ENCODE measurements at regions not wholly inside any gene's neighbourhood (a gene's known extent, or its start where the extent isn't known, plus 50 kb on each side); places are given as distances from the start of the nearest gene placed in this dataset.
A peak's percentile ranks its signal among the peaks of the same experiment; 100 is the strongest.

GRCh38 chr14:53542732-53543131 is 389.6 kb upstream of the DDHD1 start:
- H3K4me3 ChIP-seq (ENCODE audit: low read depth, low read length): no peak overlapping the region
- DNase-seq (ENCODE audit: low read depth, low spot score): no peak
- TF ChIP-seq CTCF (IDR thresholded peaks at IDR 0.05; ENCODE audit: insufficient read depth, low read length, missing control alignments): no peak
- ChIA-PET POLR2A (no interaction called here), CTCF (interaction anchor here (1.4 kb wide), 1 partner anchor 11 kb away, joined by 3 read pairs; no protein-coding TSS in a partner anchor)

GRCh38 chr14:53541411-53541810 is 388.3 kb upstream of the DDHD1 start:
- H3K4me3 ChIP-seq (ENCODE audit: low read depth, low read length): no peak overlapping the region
- ChIA-PET POLR2A (no interaction called here), CTCF (interaction anchor here (4.8 to 5.8 kb wide), 3 partner anchors 13 to 797 kb away, joined by 52 to 104 read pairs (median 70); no protein-coding TSS in a partner anchor)
- DNase-seq (ENCODE audit: low read depth, low spot score): no peak
- TF ChIP-seq CTCF (IDR thresholded peaks at IDR 0.05; ENCODE audit: insufficient read depth, low read length, missing control alignments): no peak

GRCh38 chr14:53539489-53540126 is 386.5 kb upstream of the DDHD1 start:
- peak; percentile 82 for TF ChIP-seq CTCF (IDR thresholded peaks at IDR 0.05; ENCODE audit: insufficient read depth, low read length, missing control alignments)
- CTCF ChIA-PET: interaction anchor here (0.6 to 5.8 kb wide), 31 partner anchors 8 to 817 kb away, joined by 3 to 104 read pairs (median 4); no protein-coding TSS in a partner anchor
- POLR2A ChIA-PET: no interaction called here
- no peak for DNase-seq (ENCODE audit: low read depth, low spot score)
- no peak overlapping the region for H3K4me3 ChIP-seq (ENCODE audit: low read depth, low read length)

GRCh38 chr14:53538316-53538881 is 385.3 kb upstream of the DDHD1 start:
- TF ChIP-seq CTCF (IDR thresholded peaks at IDR 0.05; ENCODE audit: insufficient read depth, low read length, missing control alignments): no peak
- no peak for DNase-seq (ENCODE audit: low read depth, low spot score)
- H3K4me3 ChIP-seq (ENCODE audit: low read depth, low read length): no peak overlapping the region
- ChIA-PET CTCF (interaction anchor here (0.6 to 5.8 kb wide), 28 partner anchors 9 to 810 kb away, joined by 3 to 104 read pairs (median 4); no protein-coding TSS in a partner anchor), POLR2A (no interaction called here)

- no peak for DNase-seq (ENCODE audit: low read depth, low spot score)
- ChIA-PET CTCF (interaction anchor here (0.7 to 5.8 kb wide), 21 partner anchors 10 to 811 kb away, joined by 3 to 104 read pairs (median 5); no protein-coding TSS in a partner anchor), POLR2A (no interaction called here)
- no peak for TF ChIP-seq CTCF (IDR thresholded peaks at IDR 0.05; ENCODE audit: insufficient read depth, low read length, missing control alignments)
- no peak overlapping the region for H3K4me3 ChIP-seq (ENCODE audit: low read depth, low read length)
These were observed 384.5 kb upstream of the DDHD1 start for GRCh38 chr14:53537422-53538315.
